PC-9 (cell line): ENCODE measurements at regions not wholly inside any gene's neighbourhood (a gene's known extent, or its start where the extent isn't known, plus 50 kb on each side); places are given as distances from the start of the nearest gene placed in this dataset.

Experiments
- CTCF ChIP-seq: fragments of 200-600 bp; sonication (generic); conservative IDR thresholded peaks from 2 replicates; pipeline ENCODE4 v1.6.1; 2017; ENCODE audit warnings: mixed run types, antibody characterized with exemption, mild to moderate bottlenecking, moderate library complexity
- EZH2 ChIP-seq: fragments of 200-600 bp; sonication (generic); IDR thresholded peaks from 2 replicates; pipeline ENCODE4 v1.8.0; 2017; ENCODE audit warnings: antibody characterized with exemption, low read depth

- no peak for TF ChIP-seq CTCF
- TF ChIP-seq EZH2: no peak
These were observed 503.9 kb downstream of the HAPSTR1 start for GRCh38 chr16:9595393-9595792.
